ENCODE measurements at regions not wholly inside any gene's neighbourhood (a gene's known extent, or its start where the extent isn't known, plus 50 kb on each side); places are given as distances from the start of the nearest gene placed in this dataset.

DNA sequence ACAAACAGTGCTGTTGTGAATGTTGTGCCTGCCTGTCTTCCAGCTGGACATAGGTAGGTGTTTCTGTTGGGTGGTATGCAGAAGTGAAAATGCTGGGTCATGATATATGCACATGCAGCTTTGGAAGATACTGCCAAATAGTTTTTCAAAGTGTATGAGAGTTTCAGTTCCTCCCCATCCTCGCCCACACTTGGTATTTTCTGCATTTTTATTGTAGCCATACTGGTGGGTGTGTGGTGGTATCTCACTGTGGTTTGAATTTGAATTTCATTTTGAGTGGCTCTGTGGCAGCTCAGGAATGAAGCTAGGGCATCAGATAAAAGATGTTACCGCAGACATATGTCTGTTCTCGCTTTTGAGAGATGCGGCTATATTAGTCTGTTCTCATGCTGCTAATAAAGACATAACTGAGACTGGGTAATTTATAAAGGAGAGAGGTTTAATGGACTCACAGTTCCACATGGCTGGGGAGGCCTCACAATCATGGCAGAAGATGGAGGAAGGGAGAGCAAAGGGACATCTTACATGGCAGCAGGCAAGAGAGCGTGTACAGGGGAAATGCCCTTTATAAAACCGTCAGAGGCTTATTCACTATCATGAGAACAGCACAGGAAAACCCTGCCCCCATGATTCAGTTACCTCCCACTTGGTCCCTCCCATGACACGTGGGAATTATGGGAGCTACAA is 183.1 kb downstream of the CAND1 start:
- H3K36me3 Mint-ChIP-seq (ENCODE audit: low read depth): peaks cover 7% of the 10 kb centered on the region
- H3K4me3 Mint-ChIP-seq: peak overlapping the region; percentile 16
- intact Hi-C loops (cut with micrococcal nuclease): loop anchor here (2.0 to 5.0 kb wide), 3 partner anchors 180 to 247 kb away; partner anchors contain the start of gene DYRK2
- DNase-seq: no peak
- H3K27ac Mint-ChIP-seq: peak overlapping the region; percentile 85
- H3K9me3 Mint-ChIP-seq: peaks cover 36% of the 10 kb centered on the region
- H3K4me1 Mint-ChIP-seq: peaks cover 40% of the 10 kb centered on the region
- peaks cover 44% of the 10 kb centered on the region for H3K27me3 Mint-ChIP-seq

DNA sequence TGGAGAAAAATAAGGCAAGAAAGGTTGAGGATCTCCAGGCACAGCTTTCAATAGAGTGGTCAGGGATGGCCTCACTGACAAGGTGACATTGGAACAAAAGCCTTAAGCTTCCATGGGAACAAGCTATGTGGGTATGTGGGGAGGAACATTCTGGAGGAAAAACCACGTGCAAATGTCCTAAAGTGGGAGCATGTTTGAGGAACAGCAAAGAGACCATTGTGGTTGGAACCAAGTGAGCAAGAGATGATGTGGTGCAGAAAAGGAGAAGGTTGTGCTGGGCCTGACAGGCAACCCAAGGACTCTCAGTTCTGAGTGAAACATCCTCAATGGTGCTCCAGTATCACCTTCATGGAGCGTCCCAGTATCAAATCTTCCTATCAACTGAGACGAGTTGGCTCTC is 184.0 kb downstream of the CAND1 start:
- H3K4me3 Mint-ChIP-seq: no peak overlapping the region
- no peak overlapping the region for H3K27ac Mint-ChIP-seq
- peaks cover 37% of the 10 kb centered on the region for H3K4me1 Mint-ChIP-seq
- peaks cover 7% of the 10 kb centered on the region for H3K36me3 Mint-ChIP-seq (ENCODE audit: low read depth)
- peaks cover 35% of the 10 kb centered on the region for H3K9me3 Mint-ChIP-seq
- H3K27me3 Mint-ChIP-seq: peaks cover 45% of the 10 kb centered on the region
- intact Hi-C loops (cut with micrococcal nuclease): loop anchor here (2.0 to 5.0 kb wide), 3 partner anchors 179 to 246 kb away; partner anchors contain the start of gene DYRK2
- DNase-seq: no peak

DNA sequence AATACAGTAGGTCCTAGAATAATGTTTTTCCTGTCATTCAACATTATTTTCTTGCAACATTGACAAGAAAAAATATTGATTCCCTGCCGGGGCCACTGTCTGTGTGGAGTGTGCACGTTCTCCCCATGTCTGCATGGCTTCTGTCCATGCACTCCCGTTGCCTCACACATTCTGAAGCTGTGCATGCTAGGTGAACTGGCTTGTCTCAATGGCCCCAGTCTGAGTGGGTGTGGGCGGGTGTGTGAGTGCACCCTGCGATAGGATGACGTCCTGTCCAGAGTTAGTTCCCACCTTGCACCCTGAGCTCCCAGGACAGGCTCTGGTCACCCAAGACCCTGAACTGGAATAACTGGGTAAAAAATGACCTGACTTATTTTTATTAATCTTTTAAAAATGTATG is 186.1 kb downstream of the CAND1 start:
- Mint-ChIP-seq H3K4me3 (no peak overlapping the region), H3K9me3 (peaks cover 24% of the 10 kb centered on the region), H3K4me1 (peaks cover 23% of the 10 kb centered on the region), H3K36me3 (ENCODE audit: low read depth) (peaks cover 3% of the 10 kb centered on the region), H3K27ac (no peak overlapping the region), H3K27me3 (peaks cover 55% of the 10 kb centered on the region)
- intact Hi-C loops (cut with micrococcal nuclease): no loop called here
- DNase-seq: no peak

DNA sequence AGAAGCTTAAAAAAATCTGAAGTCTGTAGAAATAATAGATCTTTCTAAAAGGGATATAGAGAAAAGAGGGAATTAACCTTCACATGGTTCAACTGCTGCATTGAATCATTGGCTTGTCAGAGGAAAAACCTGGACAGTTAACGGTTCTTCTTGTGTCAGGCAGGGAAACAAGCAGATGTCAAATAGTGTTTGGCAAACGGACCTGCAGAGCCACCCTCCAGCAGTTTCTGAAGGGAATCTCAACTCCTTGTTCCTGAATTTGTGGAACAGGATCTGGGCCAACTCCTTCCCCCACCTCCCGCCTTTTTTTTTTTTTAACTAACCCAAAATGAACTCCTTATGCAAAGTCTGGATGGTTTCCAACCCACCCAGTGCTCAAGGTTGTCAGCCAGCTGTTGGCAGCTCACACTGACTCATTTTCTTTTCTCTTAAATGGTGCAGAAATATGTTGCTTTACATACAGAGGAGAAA is 187.3 kb downstream of the CAND1 start:
- Mint-ChIP-seq H3K9me3 (peaks cover 14% of the 10 kb centered on the region), H3K4me3 (no peak overlapping the region), H3K36me3 (ENCODE audit: low read depth) (no peaks in the 10 kb centered on the region), H3K4me1 (peaks cover 14% of the 10 kb centered on the region), H3K27ac (no peak overlapping the region), H3K27me3 (peaks cover 57% of the 10 kb centered on the region)
- intact Hi-C loops (cut with micrococcal nuclease): no loop called here
- DNase-seq: no peak

DNA sequence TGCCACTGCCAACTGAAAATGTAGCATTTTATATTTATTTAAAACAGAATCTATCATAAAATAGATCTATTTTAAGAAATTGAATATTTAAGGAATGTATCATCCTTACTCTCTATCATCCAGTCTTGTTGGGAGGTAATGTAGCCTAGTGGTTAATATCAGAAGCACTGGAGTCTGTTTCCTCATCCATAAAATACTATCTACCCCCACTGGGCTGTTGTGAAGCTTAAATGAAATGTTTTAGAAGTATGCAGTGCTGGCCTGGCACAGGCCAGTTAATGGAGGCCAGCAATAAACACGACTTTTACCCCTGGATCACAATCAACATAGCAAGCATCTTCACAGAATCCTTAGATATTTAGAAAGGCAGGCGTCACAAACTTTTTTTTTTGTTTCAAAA is 188.0 kb downstream of the CAND1 start:
- peaks cover 61% of the 10 kb centered on the region for H3K27me3 Mint-ChIP-seq
- H3K9me3 Mint-ChIP-seq: peaks cover 14% of the 10 kb centered on the region
- no peaks in the 10 kb centered on the region for H3K36me3 Mint-ChIP-seq (ENCODE audit: low read depth)
- H3K27ac Mint-ChIP-seq: no peak overlapping the region
- no peak for DNase-seq
- intact Hi-C loops (cut with micrococcal nuclease): no loop called here
- no peak overlapping the region for H3K4me3 Mint-ChIP-seq
- H3K4me1 Mint-ChIP-seq: peaks cover 9% of the 10 kb centered on the region

DNA sequence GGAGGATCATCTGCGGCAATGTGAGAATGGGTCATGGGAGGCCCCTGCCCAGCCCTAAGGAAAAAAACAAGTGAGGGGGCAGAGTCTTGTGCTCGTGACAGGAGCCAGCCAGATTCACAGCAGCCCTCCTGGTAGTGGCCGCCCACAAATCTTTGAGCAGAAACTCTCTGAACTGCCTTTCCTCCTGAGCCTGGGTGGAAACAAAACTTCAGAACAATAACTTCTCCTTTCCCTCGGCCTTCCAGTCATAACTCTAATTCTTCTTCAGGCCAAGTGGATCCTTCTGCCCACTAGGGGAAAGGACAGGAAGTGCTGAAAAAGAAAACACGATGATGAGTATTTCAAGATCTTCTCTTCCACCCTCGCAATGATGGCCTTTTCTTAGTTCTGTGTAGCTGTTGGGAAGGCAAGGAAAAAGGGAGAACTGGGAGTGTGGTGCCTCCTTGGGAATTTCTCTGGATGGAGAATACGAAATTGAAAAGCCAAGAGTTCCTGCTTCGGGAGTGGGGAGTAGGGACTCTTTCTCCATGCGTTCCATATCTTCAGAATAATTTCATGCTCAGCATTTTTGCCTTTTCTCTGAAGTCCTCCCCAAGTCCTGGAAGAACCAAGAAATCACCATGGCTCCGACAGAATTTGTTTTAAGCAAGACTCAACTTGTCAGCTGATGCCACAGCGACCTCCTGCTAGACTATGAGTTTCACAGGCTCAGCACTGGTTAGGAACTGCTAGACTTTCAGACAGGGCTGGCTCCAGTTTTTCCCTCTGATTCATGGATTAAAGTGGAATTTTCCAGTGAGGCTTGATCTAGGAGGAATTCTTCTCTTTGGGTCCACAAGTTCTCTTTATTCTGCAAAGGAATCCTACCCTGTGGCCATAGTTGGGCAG is 188.9 kb downstream of the CAND1 start:
- no peak overlapping the region for H3K27ac Mint-ChIP-seq
- peaks cover 61% of the 10 kb centered on the region for H3K27me3 Mint-ChIP-seq
- peaks cover 9% of the 10 kb centered on the region for H3K9me3 Mint-ChIP-seq
- H3K4me1 Mint-ChIP-seq: peaks cover 2% of the 10 kb centered on the region
- intact Hi-C loops (cut with micrococcal nuclease): no loop called here
- H3K4me3 Mint-ChIP-seq: no peak overlapping the region
- no peak for DNase-seq
- H3K36me3 Mint-ChIP-seq (ENCODE audit: low read depth): no peaks in the 10 kb centered on the region

DNA sequence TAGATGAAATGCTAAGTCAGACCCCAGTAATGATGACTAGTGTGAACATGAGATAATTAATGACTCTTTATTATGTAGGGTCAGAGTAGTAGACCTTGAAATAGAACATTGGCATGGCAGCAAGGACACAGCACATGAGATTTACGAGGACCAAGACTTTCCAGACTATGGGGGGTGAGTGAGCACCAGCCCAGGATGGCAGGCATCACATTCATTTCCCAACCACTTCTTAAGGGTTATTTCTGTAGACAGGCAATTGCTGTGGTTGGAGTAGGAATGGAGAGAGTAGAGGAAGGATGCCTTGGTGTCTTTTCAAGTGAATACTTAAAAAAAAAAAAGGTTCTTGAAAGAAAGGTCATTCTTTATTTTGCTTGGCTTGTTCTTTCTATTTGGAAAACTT is 189.4 kb upstream of the DYRK2 start:
- Mint-ChIP-seq H3K9me3 (peaks cover 7% of the 10 kb centered on the region), H3K4me1 (no peaks in the 10 kb centered on the region), H3K27me3 (peaks cover 57% of the 10 kb centered on the region), H3K36me3 (ENCODE audit: low read depth) (no peaks in the 10 kb centered on the region), H3K27ac (no peak overlapping the region), H3K4me3 (no peak overlapping the region)
- intact Hi-C loops (cut with micrococcal nuclease): no loop called here
- DNase-seq: no peak

DNA sequence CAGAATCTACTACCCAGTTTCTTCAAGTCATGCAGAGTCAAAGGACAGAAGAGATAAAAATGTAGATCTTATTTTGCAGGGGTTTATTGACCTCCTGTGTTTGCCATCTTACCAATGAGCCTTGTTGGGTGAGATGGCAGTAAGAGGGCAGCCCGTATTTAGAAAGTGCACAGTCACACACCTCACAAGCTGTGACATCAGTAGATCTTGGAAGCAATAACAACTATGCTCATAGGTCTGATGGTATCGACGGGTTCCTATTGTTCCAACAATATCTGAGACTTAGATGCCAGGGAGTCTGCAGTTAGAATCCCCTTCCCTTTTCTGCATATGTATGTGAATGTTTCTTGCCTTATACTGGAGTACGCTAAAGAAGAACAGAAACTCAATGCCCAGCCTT is 189.0 kb upstream of the DYRK2 start:
- H3K27me3 Mint-ChIP-seq: peaks cover 56% of the 10 kb centered on the region
- H3K9me3 Mint-ChIP-seq: peaks cover 7% of the 10 kb centered on the region
- no peak overlapping the region for H3K4me3 Mint-ChIP-seq
- no peak for DNase-seq
- no peak overlapping the region for H3K27ac Mint-ChIP-seq
- no peaks in the 10 kb centered on the region for H3K36me3 Mint-ChIP-seq (ENCODE audit: low read depth)
- intact Hi-C loops (cut with micrococcal nuclease): no loop called here
- H3K4me1 Mint-ChIP-seq: no peaks in the 10 kb centered on the region

DNA sequence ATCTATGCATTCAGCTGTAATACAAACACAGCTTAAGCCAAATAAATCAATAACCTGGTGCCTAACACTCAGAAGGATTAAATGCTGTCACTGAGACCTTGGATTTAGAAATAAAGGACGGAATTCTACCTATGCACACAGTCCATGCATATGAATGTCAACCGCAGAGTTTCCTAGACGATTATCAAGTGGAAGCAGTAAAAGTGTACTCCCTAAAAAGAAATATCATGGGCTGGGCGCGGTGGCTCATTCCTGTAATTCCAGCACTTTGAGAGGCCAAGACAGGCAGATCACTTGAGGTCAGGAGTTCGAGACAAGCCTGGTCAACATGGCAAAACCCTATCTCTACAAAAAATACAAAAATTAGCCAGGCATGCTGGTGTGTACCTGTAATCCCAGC is 188.2 kb upstream of the DYRK2 start:
- H3K27ac Mint-ChIP-seq: no peak overlapping the region
- peaks cover 59% of the 10 kb centered on the region for H3K27me3 Mint-ChIP-seq
- DNase-seq: no peak
- peaks cover 7% of the 10 kb centered on the region for H3K9me3 Mint-ChIP-seq
- intact Hi-C loops (cut with micrococcal nuclease): no loop called here
- no peaks in the 10 kb centered on the region for H3K4me1 Mint-ChIP-seq
- no peak overlapping the region for H3K4me3 Mint-ChIP-seq
- no peaks in the 10 kb centered on the region for H3K36me3 Mint-ChIP-seq (ENCODE audit: low read depth)

DNA sequence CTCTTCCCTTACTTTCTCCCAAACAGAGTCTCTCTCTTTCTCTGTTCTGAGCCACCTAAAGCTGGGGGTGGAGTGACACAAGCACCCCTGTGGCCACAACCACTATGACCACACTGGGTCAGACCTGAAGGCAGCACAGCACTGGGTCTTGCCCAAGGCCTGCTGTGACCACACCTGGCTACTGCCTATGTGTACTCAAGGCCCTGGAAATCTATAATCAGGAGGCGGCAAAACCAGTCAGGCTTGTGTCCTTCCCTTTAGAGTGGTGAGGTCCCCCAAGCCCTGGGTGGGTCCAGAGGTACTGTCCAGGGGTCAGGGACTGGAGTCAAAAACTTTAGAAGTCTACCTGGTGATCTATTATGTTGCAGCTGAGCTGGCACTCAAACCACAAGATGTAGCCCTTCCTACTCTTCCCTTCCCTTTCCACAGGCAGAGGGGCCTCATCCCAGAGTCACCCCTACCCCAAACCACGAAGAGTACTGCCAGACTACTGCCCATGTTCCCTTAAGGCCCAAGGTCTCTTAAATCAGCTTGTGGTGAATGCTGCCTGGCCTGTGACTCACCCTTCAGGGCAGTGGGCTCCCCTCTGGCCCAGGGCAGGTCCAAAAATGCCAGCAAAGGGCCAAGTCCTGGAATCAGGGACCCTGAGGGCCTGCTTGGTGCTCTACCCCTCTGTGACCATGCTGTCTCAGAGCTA is 179.8 kb upstream of the DYRK2 start:
- no peaks in the 10 kb centered on the region for H3K36me3 Mint-ChIP-seq (ENCODE audit: low read depth)

DNA sequence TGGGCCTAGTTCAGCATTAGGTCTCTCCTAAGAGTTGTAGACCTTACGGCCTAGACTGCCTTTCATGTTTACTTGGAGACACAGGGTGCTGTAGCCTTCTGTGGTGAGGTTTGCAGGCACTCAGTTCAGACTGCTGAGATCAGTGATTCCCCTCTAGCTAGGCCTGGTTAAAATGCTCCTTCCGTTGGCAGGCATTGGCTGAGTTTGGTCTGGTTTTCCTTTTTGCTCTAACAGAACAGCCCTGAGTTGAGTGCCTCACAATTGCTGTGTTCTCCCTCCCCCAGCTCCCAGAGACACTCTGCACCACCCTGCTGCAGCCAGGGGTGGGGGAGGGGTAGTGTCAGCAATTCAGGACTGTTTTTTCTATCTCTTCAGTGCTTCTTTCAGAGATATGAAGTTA is 178.9 kb upstream of the DYRK2 start:
- Mint-ChIP-seq H3K4me1 (no peaks in the 10 kb centered on the region), H3K4me3 (no peak overlapping the region), H3K9me3 (peaks cover 11% of the 10 kb centered on the region), H3K27me3 (peaks cover 17% of the 10 kb centered on the region), H3K36me3 (ENCODE audit: low read depth) (no peaks in the 10 kb centered on the region), H3K27ac (no peak overlapping the region)
- peak; percentile 61 for DNase-seq
- intact Hi-C loops (cut with micrococcal nuclease): no loop called here

More for the DNA sequence above, 179.8 kb upstream of the DYRK2 start:
- H3K4me3 Mint-ChIP-seq: no peak overlapping the region
- peaks cover 11% of the 10 kb centered on the region for H3K9me3 Mint-ChIP-seq
- DNase-seq: no peak
- H3K27ac Mint-ChIP-seq: no peak overlapping the region
- peaks cover 19% of the 10 kb centered on the region for H3K27me3 Mint-ChIP-seq
- intact Hi-C loops (cut with micrococcal nuclease): no loop called here
- no peaks in the 10 kb centered on the region for H3K4me1 Mint-ChIP-seq

DNA sequence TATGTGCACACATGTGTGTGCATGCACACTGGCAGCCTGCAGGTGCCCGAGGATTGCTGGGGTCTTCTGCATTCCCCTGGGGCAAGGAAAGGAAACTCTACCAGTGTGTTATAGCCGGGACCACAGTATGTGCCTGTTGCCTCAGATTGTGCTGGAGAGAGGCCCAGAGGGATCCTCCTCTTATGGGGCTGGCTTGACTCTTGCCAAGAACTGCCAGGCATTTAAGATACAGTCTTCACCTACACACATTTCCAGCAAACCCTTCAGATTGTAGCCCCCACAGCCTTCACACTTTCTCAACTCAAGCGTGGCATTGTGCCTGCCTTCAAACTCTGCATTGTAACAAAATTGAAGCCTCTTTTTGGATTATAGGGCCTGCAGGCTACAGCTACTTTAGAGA is 176.7 kb upstream of the DYRK2 start:
- H3K36me3 Mint-ChIP-seq (ENCODE audit: low read depth): no peaks in the 10 kb centered on the region
- no peak overlapping the region for H3K4me3 Mint-ChIP-seq
- DNase-seq: no peak
- H3K27me3 Mint-ChIP-seq: peaks cover 7% of the 10 kb centered on the region
- intact Hi-C loops (cut with micrococcal nuclease): no loop called here
- peaks cover 4% of the 10 kb centered on the region for H3K9me3 Mint-ChIP-seq
- H3K27ac Mint-ChIP-seq: no peak overlapping the region
- no peaks in the 10 kb centered on the region for H3K4me1 Mint-ChIP-seq

DNA sequence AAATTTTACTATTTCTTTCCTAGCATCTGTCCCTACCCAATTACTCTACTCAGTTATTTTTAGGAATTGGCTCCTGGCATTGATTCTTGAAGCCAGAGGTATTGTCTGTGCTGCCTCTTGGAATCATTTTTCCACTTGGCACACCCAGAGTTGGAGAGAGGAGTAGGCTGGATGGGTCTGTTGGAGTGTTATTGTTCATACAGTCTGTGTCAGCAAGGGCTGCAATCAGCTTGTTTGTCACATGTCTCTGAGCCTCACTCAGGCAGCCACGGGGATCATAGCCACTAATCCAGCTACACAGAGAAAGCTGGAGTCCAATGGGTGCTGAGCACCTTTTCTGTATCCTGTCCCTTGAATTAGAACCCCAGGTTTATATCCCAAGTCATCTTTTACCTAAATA is 176.0 kb upstream of the DYRK2 start:
- Mint-ChIP-seq H3K4me3 (no peak overlapping the region), H3K27me3 (peaks cover 4% of the 10 kb centered on the region), H3K27ac (no peak overlapping the region), H3K4me1 (no peaks in the 10 kb centered on the region), H3K36me3 (ENCODE audit: low read depth) (no peaks in the 10 kb centered on the region), H3K9me3 (no peaks in the 10 kb centered on the region)
- no peak for DNase-seq
- intact Hi-C loops (cut with micrococcal nuclease): no loop called here
